Tibial artery (tissue), 4 donors: ENCODE measurements at regions not wholly inside any gene's neighbourhood (a gene's known extent, or its start where the extent isn't known, plus 50 kb on each side); places are given as distances from the start of the nearest gene placed in this dataset.

Source experiments
- DNase-seq, 2 donors: peaks; one replicate each; pipeline ENCODE4 v3.0.0-alpha.2; 2019
- H3K27ac ChIP-seq, 2 donors: fragments of 200-600 bp; sonication (generic) in 1 of 2; 1 replicate in 1 of 2; 2 replicates in 1 of 2; pipeline ENCODE4 v1.5.1; 2018 to 2019; ENCODE audit warnings: mild to moderate bottlenecking in 1 of 2
- H3K27me3 ChIP-seq, 2 donors: fragments of 200-600 bp; sonication (generic) in 1 of 2; one replicate each; pipeline versions ENCODE4 v1.5.1 to v1.6.0; 2016 to 2019
- H3K36me3 ChIP-seq, 3 donors: fragments of 200-600 bp; sonication (generic) in 2 of 3; one replicate each; pipeline ENCODE4 v1.5.1; 2016 to 2019; ENCODE audit warnings: mild to moderate bottlenecking in 2 of 3
- H3K4me1 ChIP-seq, 4 donors: fragments of 200-600 bp; sonication (generic) in 2 of 4; 1 replicate in 3 of 4; 2 replicates in 1 of 4; pipeline ENCODE4 v1.5.1; 2016 to 2019
- H3K4me3 ChIP-seq, 2 donors: fragments of 200-600 bp; sonication (generic) in 1 of 2; 1 replicate in 1 of 2; 2 replicates in 1 of 2; pipeline ENCODE4 v1.5.1; 2018 to 2019; ENCODE audit warnings: mild to moderate bottlenecking in 2 of 2
- H3K9me3 ChIP-seq, 3 donors: fragments of 200-600 bp; sonication (generic) in 1 of 3; one replicate each; pipeline ENCODE4 v1.5.1; 2016 to 2019
- intact Hi-C: fragments of 100-400 bp; cut with DNase I; formaldehyde crosslinking; loops from one replicate; pipeline ENCODE4 v1.15.0; 2023; ENCODE audit warnings: low total_unique reads
- TF ChIP-seq, protein P1 (sequence below), 2 experiments: fragments of 200-600 bp in 1 of 2; fragments of 450-650 bp in 1 of 2; IDR thresholded peaks; one replicate each; pipeline ENCODE4 v1.5.1; 2017 to 2019; ENCODE audit warnings: antibody characterized with exemption in 2 of 2, mild to moderate bottlenecking in 1 of 2, moderate library complexity in 1 of 2

DNA sequence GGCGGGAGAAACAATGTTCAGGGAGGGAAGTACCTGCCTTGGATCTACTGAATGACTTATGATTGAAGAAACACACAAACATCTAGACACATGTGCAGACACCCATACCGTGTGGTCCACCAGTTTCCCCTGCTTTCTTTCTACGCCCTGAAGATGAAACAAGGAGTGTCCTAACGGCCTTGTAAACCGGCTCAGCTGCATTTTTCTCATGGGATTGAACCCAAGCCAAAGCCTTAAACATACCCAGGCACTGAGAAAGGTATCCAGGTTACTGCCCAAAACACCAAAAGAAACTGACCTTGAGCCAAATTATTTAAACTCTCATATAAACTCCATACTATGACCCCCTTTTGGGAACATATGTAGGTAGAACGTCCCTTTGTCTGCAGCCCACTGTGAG lies 630.0 kb upstream of the RGS18 start:
- Histone ChIP-seq H3K27me3 (no peaks in the 10 kb centered on the region), H3K36me3 (no peaks in the 10 kb centered on the region), H3K4me1 (no peaks in the 10 kb centered on the region), H3K9me3 (no peaks in the 10 kb centered on the region), H3K4me3 (no peak overlapping the region), H3K27ac (no peak overlapping the region)
- DNase-seq, result no peak
- intact Hi-C loops, result no loop called here
- TF ChIP-seq, protein P1, sequence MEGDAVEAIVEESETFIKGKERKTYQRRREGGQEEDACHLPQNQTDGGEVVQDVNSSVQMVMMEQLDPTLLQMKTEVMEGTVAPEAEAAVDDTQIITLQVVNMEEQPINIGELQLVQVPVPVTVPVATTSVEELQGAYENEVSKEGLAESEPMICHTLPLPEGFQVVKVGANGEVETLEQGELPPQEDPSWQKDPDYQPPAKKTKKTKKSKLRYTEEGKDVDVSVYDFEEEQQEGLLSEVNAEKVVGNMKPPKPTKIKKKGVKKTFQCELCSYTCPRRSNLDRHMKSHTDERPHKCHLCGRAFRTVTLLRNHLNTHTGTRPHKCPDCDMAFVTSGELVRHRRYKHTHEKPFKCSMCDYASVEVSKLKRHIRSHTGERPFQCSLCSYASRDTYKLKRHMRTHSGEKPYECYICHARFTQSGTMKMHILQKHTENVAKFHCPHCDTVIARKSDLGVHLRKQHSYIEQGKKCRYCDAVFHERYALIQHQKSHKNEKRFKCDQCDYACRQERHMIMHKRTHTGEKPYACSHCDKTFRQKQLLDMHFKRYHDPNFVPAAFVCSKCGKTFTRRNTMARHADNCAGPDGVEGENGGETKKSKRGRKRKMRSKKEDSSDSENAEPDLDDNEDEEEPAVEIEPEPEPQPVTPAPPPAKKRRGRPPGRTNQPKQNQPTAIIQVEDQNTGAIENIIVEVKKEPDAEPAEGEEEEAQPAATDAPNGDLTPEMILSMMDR (IDR thresholded peaks at IDR 0.05), result no peak

DNA sequence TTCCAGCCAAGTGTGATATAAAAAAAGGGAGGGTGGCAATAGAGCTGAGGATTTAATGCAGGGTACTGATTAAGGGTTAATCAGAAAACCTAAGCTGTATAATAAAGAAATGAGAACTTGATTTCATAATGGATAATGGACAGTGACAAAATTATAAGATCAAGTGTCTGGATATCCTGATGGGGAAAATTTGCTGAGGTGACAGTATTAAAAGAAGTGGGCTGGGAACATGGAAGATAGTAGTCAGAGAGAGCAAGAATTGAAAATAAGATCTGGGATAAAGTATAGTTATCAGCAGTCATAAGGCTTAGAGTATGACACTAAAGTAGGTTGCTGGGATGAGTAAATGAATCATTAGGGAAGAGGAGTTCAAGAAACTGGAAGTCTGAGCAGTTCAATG lies 627.3 kb upstream of the RGS18 start:
- Histone ChIP-seq H3K4me3 (no peak overlapping the region), H3K9me3 (no peaks in the 10 kb centered on the region), H3K4me1 (no peaks in the 10 kb centered on the region), H3K27me3 (no peaks in the 10 kb centered on the region), H3K36me3 (no peaks in the 10 kb centered on the region), H3K27ac (no peak overlapping the region)
- intact Hi-C loops, result no loop called here
- TF ChIP-seq, protein P1 (IDR thresholded peaks at IDR 0.05), result no peak
- no peak for DNase-seq

DNA sequence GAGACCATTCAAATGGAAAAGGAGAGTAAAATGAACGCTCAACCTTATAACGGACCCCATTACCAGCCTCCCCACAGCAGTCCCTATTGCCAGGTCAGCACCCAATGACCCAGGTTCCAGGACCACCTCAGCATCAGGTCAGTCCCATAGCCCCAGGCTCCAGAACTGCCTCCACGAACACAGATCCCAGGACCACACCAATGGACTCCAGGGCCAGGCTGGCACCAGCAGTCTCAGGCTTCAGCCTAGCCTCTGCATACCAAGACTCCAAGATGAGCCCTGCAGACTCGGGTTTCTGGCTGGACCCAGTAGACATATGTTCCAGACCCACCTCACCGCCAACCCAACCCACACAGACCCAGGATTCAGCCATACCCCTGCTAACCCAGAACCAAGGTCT lies 625.0 kb upstream of the RGS18 start:
- peak in 1 of 2 donors; percentile 50 for DNase-seq
- H3K9me3 ChIP-seq, result peaks cover 0 to 8% (median 3%) of the 10 kb centered on the region in 3 donors
- no peaks in the 10 kb centered on the region for H3K36me3 ChIP-seq
- H3K27me3 ChIP-seq, result no peaks in the 10 kb centered on the region
- no peak overlapping the region for H3K27ac ChIP-seq
- H3K4me3 ChIP-seq, result no peak overlapping the region
- TF ChIP-seq, protein P1 (IDR thresholded peaks at IDR 0.05), result no peak
- no peaks in the 10 kb centered on the region for H3K4me1 ChIP-seq
- intact Hi-C loops, result no loop called here

DNA sequence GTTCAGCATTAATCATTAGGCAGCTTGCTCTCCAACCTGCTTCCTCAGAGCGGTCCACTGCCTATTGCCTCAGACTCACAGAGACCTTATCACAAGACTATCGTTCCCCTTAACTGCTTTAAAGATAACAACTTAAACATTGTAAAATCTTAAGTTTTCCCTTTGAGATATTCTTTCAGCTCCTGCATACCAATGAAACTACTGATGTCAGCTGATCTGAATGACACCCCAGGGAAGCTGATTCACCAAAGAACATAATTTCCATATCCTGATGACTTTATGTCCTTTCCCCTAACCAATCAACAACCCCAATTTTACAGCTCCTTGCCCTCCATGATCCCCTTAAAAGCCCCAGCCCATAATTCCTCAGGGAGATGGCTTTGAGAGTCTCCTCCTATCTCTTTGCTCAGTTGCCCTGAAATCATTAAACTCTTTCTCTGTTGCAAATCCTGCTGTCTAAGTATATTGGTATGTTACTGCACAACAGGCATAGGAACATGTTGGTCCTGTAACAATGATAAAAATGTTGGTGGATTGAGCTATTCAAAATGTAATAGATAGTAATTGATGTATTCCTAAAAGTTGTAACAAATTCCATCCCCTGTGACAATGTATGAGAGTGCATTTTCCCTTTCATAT lies 621.4 kb upstream of the RGS18 start:
- no peaks in the 10 kb centered on the region for H3K27me3 ChIP-seq
- H3K4me3 ChIP-seq, result no peak overlapping the region
- H3K4me1 ChIP-seq, result no peaks in the 10 kb centered on the region
- H3K27ac ChIP-seq, result no peak overlapping the region
- peaks cover 0 to 8% (median 3%) of the 10 kb centered on the region in 3 donors for H3K9me3 ChIP-seq
- DNase-seq, result no peak
- intact Hi-C loops, result no loop called here
- TF ChIP-seq, protein P1 (IDR thresholded peaks at IDR 0.05), result no peak
- H3K36me3 ChIP-seq, result no peaks in the 10 kb centered on the region

DNA sequence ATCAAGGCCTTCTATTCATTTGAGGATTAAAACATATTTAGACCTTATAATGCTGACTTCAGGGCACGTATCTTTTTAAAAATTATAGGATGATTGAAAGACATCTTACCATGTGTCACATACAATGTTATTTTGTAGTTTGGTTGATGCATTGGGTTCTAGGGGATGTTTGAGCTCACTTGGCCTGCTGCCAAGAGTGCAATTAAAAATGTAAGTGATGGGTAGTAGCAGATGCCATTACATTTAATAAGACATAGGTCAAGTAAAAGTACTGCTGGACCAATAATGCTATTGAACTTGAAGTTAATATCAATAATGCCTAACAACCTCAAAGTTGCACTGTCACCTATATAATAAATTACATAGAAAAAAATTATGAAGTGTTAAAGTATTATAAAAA lies 616.5 kb upstream of the RGS18 start:
- intact Hi-C loops, result no loop called here
- TF ChIP-seq, protein P1 (IDR thresholded peaks at IDR 0.05), result no peak

GRCh38 chr1:191542444-191542843 lies 615.8 kb upstream of the RGS18 start:
- H3K4me3 ChIP-seq, result no peak overlapping the region
- intact Hi-C loops, result no loop called here
- peaks cover 0 to 5% (median 3%) of the 10 kb centered on the region in 3 donors for H3K9me3 ChIP-seq
- no peaks in the 10 kb centered on the region for H3K4me1 ChIP-seq
- H3K27ac ChIP-seq, result no peak overlapping the region
- no peaks in the 10 kb centered on the region for H3K27me3 ChIP-seq
- no peaks in the 10 kb centered on the region for H3K36me3 ChIP-seq
- DNase-seq, result no peak
- TF ChIP-seq, protein P1 (IDR thresholded peaks at IDR 0.05), result no peak

More for the DNA sequence above, 616.5 kb upstream of the RGS18 start:
- peaks cover 0 to 8% (median 3%) of the 10 kb centered on the region in 3 donors for H3K9me3 ChIP-seq
- no peak overlapping the region for H3K4me3 ChIP-seq
- no peaks in the 10 kb centered on the region for H3K27me3 ChIP-seq
- H3K36me3 ChIP-seq, result no peaks in the 10 kb centered on the region
- no peaks in the 10 kb centered on the region for H3K4me1 ChIP-seq
- DNase-seq, result no peak
- H3K27ac ChIP-seq, result no peak overlapping the region
